Natural killer cell (primary cell): ENCODE measurements at regions not wholly inside any gene's neighbourhood (a gene's known extent, or its start where the extent isn't known, plus 50 kb on each side); places are given as distances from the start of the nearest gene placed in this dataset.
"Not testable (repeated sequence)": the region's sequence is repeated elsewhere in the genome, so short reads cannot be mapped to it uniquely, and the experiment has no call there.

Source experiments
- ATAC-seq, 3 donors: fragments of 150-1000 bp in 2 of 3; fragments of 200-7000 bp in 1 of 3; cut with Tn5 transposase; 1 replicate in 1 of 3; 2 replicates in 2 of 3; pipeline ENCODE4 v1.10.0; 2021; ENCODE audit warnings: mild to moderate bottlenecking in 2 of 3, moderate library complexity in 2 of 3
- DNase-seq, 2 donors: peaks; one replicate each; pipeline versions ENCODE4 v3.0.0 to v3.0.0-alpha.2; 2013 to 2021; ENCODE audit warnings: mixed read lengths in 1 of 2
- H3K27ac ChIP-seq: one replicate; pipeline ENCODE4 v1.5.1; 2013; ENCODE audit warnings: mild to moderate bottlenecking, low read length
- H3K27me3 ChIP-seq: one replicate; pipeline ENCODE4 v1.6.1; 2013; ENCODE audit warnings: low read length; ENCODE audit not compliant: control insufficient read depth, insufficient read depth
- H3K36me3 ChIP-seq: one replicate; pipeline ENCODE4 v1.6.1; 2013; ENCODE audit warnings: low read length; ENCODE audit not compliant: control insufficient read depth, insufficient read depth
- H3K4me1 ChIP-seq: one replicate; pipeline ENCODE4 v1.6.1; 2013; ENCODE audit warnings: low read length; ENCODE audit not compliant: control insufficient read depth, insufficient read depth
- H3K4me3 ChIP-seq: one replicate; pipeline ENCODE4 v1.5.1; 2013; ENCODE audit warnings: low read length
- H3K9me3 ChIP-seq: one replicate; pipeline ENCODE4 v1.6.1; 2013; ENCODE audit warnings: low read length; ENCODE audit not compliant: control insufficient read depth, insufficient read depth
- H3K27ac Mint-ChIP-seq, 2 donors: one replicate each; pipeline ENCODE4 v1.8.0; 2022; ENCODE audit warnings: mild to moderate bottlenecking in 2 of 2, mixed read lengths in 2 of 2, moderate library complexity in 1 of 2
- H3K27me3 Mint-ChIP-seq, 2 donors: one replicate each; pipeline ENCODE4 v1.8.0; 2022; ENCODE audit warnings: low read depth in 2 of 2, mixed read lengths in 2 of 2
- H3K36me3 Mint-ChIP-seq: one replicate; pipeline ENCODE4 v1.8.0; 2022; ENCODE audit warnings: mixed read lengths
- H3K4me1 Mint-ChIP-seq, 2 donors: one replicate each; pipeline ENCODE4 v1.8.0; 2022; ENCODE audit warnings: mixed read lengths in 2 of 2
- H3K4me3 Mint-ChIP-seq: one replicate; pipeline ENCODE4 v1.8.0; 2022; ENCODE audit warnings: mild to moderate bottlenecking, moderate library complexity, mixed read lengths
- H3K9me3 Mint-ChIP-seq, 2 donors: one replicate each; pipeline ENCODE4 v1.8.0; 2022; ENCODE audit warnings: mixed read lengths in 2 of 2
- CTCF ChIP-seq: fragments of 200-600 bp; IDR thresholded peaks from one replicate; pipeline ENCODE4 v1.8.0; 2022; ENCODE audit warnings: antibody characterized with exemption
- WGBS: methylation state at CpG from one replicate; pipeline ENCODE4 v1.1.7; 2013; ENCODE audit warnings: missing lambda C conversion rate; ENCODE audit not compliant: insufficient coverage; 5-methylcytosine and 5-hydroxymethylcytosine counted together
- intact Hi-C: fragments of 100-400 bp; cut with micrococcal nuclease; formaldehyde crosslinking; loops from one replicate; pipeline ENCODE4 v1.14.2; 2022

- H3K27me3 ChIP-seq, result no peaks in the 10 kb centered on the region
- H3K27ac Mint-ChIP-seq, result no peak overlapping the region
- no peak overlapping the region for H3K27ac ChIP-seq
- no peak overlapping the region for H3K4me3 ChIP-seq
- no peaks in the 10 kb centered on the region for H3K9me3 ChIP-seq
- peaks cover 0 to 5% of the 10 kb centered on the region in 2 donors for H3K4me1 Mint-ChIP-seq
- H3K4me1 ChIP-seq, result no peaks in the 10 kb centered on the region
- TF ChIP-seq CTCF, result no peak
- H3K27me3 Mint-ChIP-seq, result peaks cover 2 to 10% of the 10 kb centered on the region in 2 donors
- H3K36me3 ChIP-seq, result no peaks in the 10 kb centered on the region
- no peaks in the 10 kb centered on the region for H3K9me3 Mint-ChIP-seq
- DNase-seq, result no peak
- H3K36me3 Mint-ChIP-seq, result no peaks in the 10 kb centered on the region
- no peak for ATAC-seq
- intact Hi-C loops, result no loop called here
- H3K4me3 Mint-ChIP-seq, result no peak overlapping the region
- WGBS, result 33% methylated on average over 10 of the region's 10 CpGs
Observed at GRCh38 chr12:131436922-131437705, 273.8 kb upstream of the SFSWAP start.

GRCh38 chr12:131437706-131438492 is 273.0 kb upstream of the SFSWAP start:
- Mint-ChIP-seq H3K4me1 (peaks cover 0 to 5% of the 10 kb centered on the region in 2 donors), H3K9me3 (no peaks in the 10 kb centered on the region), H3K4me3 (no peak overlapping the region), H3K36me3 (no peaks in the 10 kb centered on the region), H3K27me3 (peaks cover 0 to 7% of the 10 kb centered on the region in 2 donors), H3K27ac (no peak overlapping the region)
- Histone ChIP-seq H3K36me3 (no peaks in the 10 kb centered on the region), H3K27ac (no peak overlapping the region), H3K9me3 (no peaks in the 10 kb centered on the region), H3K27me3 (no peaks in the 10 kb centered on the region), H3K4me3 (no peak overlapping the region), H3K4me1 (no peaks in the 10 kb centered on the region)
- intact Hi-C loops, result no loop called here
- DNase-seq, result no peak
- no peak for TF ChIP-seq CTCF
- 81% methylated on average over 9 of the region's 9 CpGs for WGBS
- no peak for ATAC-seq

GRCh38 chr12:131438493-131438835 is 272.4 kb upstream of the SFSWAP start:
- H3K4me1 ChIP-seq, H3K36me3 ChIP-seq, H3K36me3 Mint-ChIP-seq, H3K27me3 ChIP-seq, H3K27me3 Mint-ChIP-seq, ATAC-seq, H3K4me1 Mint-ChIP-seq, DNase-seq, H3K4me3 ChIP-seq, H3K27ac Mint-ChIP-seq, H3K9me3 ChIP-seq, H3K27ac ChIP-seq, H3K4me3 Mint-ChIP-seq, H3K9me3 Mint-ChIP-seq, intact Hi-C loops: not testable (repeated sequence)
- WGBS, result 91% methylated on average over 2 of the region's 3 CpGs

- ATAC-seq (no peak), DNase-seq (no peak)
- Mint-ChIP-seq H3K4me1 (peaks cover 0 to 5% of the 10 kb centered on the region in 2 donors), H3K27me3 (peaks cover 0 to 7% of the 10 kb centered on the region in 2 donors), H3K27ac (no peak overlapping the region), H3K36me3 (no peaks in the 10 kb centered on the region), H3K9me3 (no peaks in the 10 kb centered on the region), H3K4me3 (no peak overlapping the region)
- no peaks in the 10 kb centered on the region for H3K27me3 ChIP-seq
- H3K36me3 ChIP-seq, result no peaks in the 10 kb centered on the region
- no peak overlapping the region for H3K4me3 ChIP-seq
- H3K9me3 ChIP-seq, result no peaks in the 10 kb centered on the region
- TF ChIP-seq CTCF, result no peak
- H3K4me1 ChIP-seq, result no peaks in the 10 kb centered on the region
- 80% methylated on average over 13 of the region's 14 CpGs for WGBS
- intact Hi-C loops, result no loop called here
- H3K27ac ChIP-seq, result no peak overlapping the region
Observed at GRCh38 chr12:131438881-131439280, 272.0 kb upstream of the SFSWAP start.

- H3K36me3 ChIP-seq, intact Hi-C loops, H3K9me3 Mint-ChIP-seq, DNase-seq, H3K4me1 Mint-ChIP-seq, H3K4me3 ChIP-seq, H3K27ac Mint-ChIP-seq, H3K27me3 Mint-ChIP-seq, H3K27ac ChIP-seq, H3K27me3 ChIP-seq, H3K36me3 Mint-ChIP-seq, H3K4me3 Mint-ChIP-seq, ATAC-seq, H3K9me3 ChIP-seq, H3K4me1 ChIP-seq: not testable (repeated sequence)
- no CpG with 5 or more reads among the region's 8 CpGs for WGBS
Observed at GRCh38 chr12:131439752-131440151, 271.1 kb upstream of the SFSWAP start.
